Neural progenitor cell (in vitro differentiated cells): ENCODE measurements at regions not wholly inside any gene's neighbourhood (a gene's known extent, or its start where the extent isn't known, plus 50 kb on each side); places are given as distances from the start of the nearest gene placed in this dataset.

Experiments used
- EZH2 ChIP-seq: fragments of 200-600 bp; sonication (generic); IDR thresholded peaks from 2 replicates; pipeline ENCODE4 v1.6.1; 2017; ENCODE audit warnings: antibody characterized with exemption, mild to moderate bottlenecking, moderate library complexity
- EZH2phosphoT487 ChIP-seq: fragments of 200-600 bp; sonication (generic); IDR thresholded peaks from 2 replicates; pipeline ENCODE4 v1.6.1; 2017; ENCODE audit warnings: antibody characterized with exemption
- TF ChIP-seq, protein P1 (sequence below): fragments of 200-600 bp; sonication (generic); IDR thresholded peaks from 2 replicates; pipeline ENCODE4 v1.5.1; 2017; ENCODE audit warnings: antibody characterized with exemption, mild to moderate bottlenecking

GRCh38 chr16:58923094-58923493 is 189.0 kb upstream of the GOT2 start:
- TF ChIP-seq, protein P1, sequence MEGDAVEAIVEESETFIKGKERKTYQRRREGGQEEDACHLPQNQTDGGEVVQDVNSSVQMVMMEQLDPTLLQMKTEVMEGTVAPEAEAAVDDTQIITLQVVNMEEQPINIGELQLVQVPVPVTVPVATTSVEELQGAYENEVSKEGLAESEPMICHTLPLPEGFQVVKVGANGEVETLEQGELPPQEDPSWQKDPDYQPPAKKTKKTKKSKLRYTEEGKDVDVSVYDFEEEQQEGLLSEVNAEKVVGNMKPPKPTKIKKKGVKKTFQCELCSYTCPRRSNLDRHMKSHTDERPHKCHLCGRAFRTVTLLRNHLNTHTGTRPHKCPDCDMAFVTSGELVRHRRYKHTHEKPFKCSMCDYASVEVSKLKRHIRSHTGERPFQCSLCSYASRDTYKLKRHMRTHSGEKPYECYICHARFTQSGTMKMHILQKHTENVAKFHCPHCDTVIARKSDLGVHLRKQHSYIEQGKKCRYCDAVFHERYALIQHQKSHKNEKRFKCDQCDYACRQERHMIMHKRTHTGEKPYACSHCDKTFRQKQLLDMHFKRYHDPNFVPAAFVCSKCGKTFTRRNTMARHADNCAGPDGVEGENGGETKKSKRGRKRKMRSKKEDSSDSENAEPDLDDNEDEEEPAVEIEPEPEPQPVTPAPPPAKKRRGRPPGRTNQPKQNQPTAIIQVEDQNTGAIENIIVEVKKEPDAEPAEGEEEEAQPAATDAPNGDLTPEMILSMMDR: no peak
- TF ChIP-seq EZH2 (no peak), EZH2phosphoT487 (no peak)
